Astrocyte (in vitro differentiated cells and primary cell): ENCODE measurements at regions not wholly inside any gene's neighbourhood (a gene's known extent, or its start where the extent isn't known, plus 50 kb on each side); places are given as distances from the start of the nearest gene placed in this dataset.

Source experiments
- DNase-seq: peaks from one replicate; pipeline ENCODE4 v3.0.0-alpha.2; 2010; ENCODE audit warnings: low read depth
- FAIRE-seq: peaks from 2 replicates; lab custom pipeline; 2011; peaks lifted over from hg19 to GRCh38; lab: Jason Lieb, UNC
- H2AFZ ChIP-seq: 2 replicates; pipeline ENCODE4 v1.6.0; 2012; ENCODE audit warnings: low read depth, low read length, inconsistent platforms
- H3K27ac ChIP-seq: 2 replicates; pipeline ENCODE4 v1.5.1; 2011; ENCODE audit warnings: low read depth, low read length, inconsistent platforms
- H3K27me3 ChIP-seq: 2 replicates; pipeline ENCODE4 v1.6.0; 2011; ENCODE audit warnings: low read length, inconsistent platforms; ENCODE audit not compliant: insufficient read depth
- H3K36me3 ChIP-seq: 2 replicates; pipeline ENCODE4 v1.5.1; 2011; ENCODE audit warnings: low read length, inconsistent platforms; ENCODE audit not compliant: insufficient read depth
- H3K4me1 ChIP-seq: 2 replicates; pipeline ENCODE4 v1.5.1; 2011; ENCODE audit warnings: low read length, inconsistent platforms; ENCODE audit not compliant: insufficient read depth
- H3K4me2 ChIP-seq: 2 replicates; pipeline ENCODE4 v1.6.0; 2012; ENCODE audit warnings: low read length, inconsistent platforms
- H3K4me3 ChIP-seq: 2 replicates; pipeline ENCODE4 v1.5.1; 2011; ENCODE audit warnings: low read depth, mild to moderate bottlenecking, low read length, inconsistent platforms; ENCODE audit not compliant: insufficient read depth
- H3K79me2 ChIP-seq: 2 replicates; pipeline ENCODE4 v1.6.0; 2012; ENCODE audit warnings: mild to moderate bottlenecking, low read length, inconsistent platforms; ENCODE audit not compliant: insufficient read depth
- H3K9ac ChIP-seq: 2 replicates; pipeline ENCODE4 v1.6.0; 2012; ENCODE audit warnings: mild to moderate bottlenecking, low read length, inconsistent platforms
- H3K9me3 ChIP-seq: 2 replicates; pipeline ENCODE4 v1.5.1; 2012; ENCODE audit warnings: low read depth, mild to moderate bottlenecking, low read length, inconsistent platforms; ENCODE audit not compliant: insufficient read depth
- H4K20me1 ChIP-seq: 2 replicates; pipeline ENCODE4 v1.6.0; 2012; ENCODE audit warnings: low read length, inconsistent platforms; ENCODE audit not compliant: insufficient read depth
- H3K27ac Mint-ChIP-seq: one replicate; pipeline ENCODE4 v1.8.0; 2021; ENCODE audit warnings: mild to moderate bottlenecking, mixed read lengths; ENCODE audit not compliant: unreplicated experiment
- H3K27me3 Mint-ChIP-seq: one replicate; pipeline ENCODE4 v1.8.0; 2021; ENCODE audit warnings: low read depth, mixed read lengths; ENCODE audit not compliant: unreplicated experiment
- H3K36me3 Mint-ChIP-seq: one replicate; pipeline ENCODE4 v1.8.0; 2021; ENCODE audit warnings: low read depth, mixed read lengths; ENCODE audit not compliant: unreplicated experiment
- H3K4me1 Mint-ChIP-seq: one replicate; pipeline ENCODE4 v1.8.0; 2021; ENCODE audit warnings: low read depth, mixed read lengths; ENCODE audit not compliant: unreplicated experiment
- H3K4me3 Mint-ChIP-seq: one replicate; pipeline ENCODE4 v1.8.0; 2021; ENCODE audit warnings: mild to moderate bottlenecking, moderate library complexity, mixed read lengths; ENCODE audit not compliant: unreplicated experiment
- H3K9me3 Mint-ChIP-seq: one replicate; pipeline ENCODE4 v1.8.0; 2021; ENCODE audit warnings: mild to moderate bottlenecking, mixed read lengths; ENCODE audit not compliant: unreplicated experiment
- CTCF ChIP-seq: IDR thresholded peaks from 2 replicates; pipeline ENCODE4 v1.5.1; 2011; ENCODE audit warnings: low read depth, mild to moderate bottlenecking, inconsistent platforms, low read length, moderate library complexity; ENCODE audit not compliant: insufficient read depth
- EZH2 ChIP-seq: IDR thresholded peaks from 2 replicates; pipeline ENCODE4 v1.6.1; 2012; ENCODE audit warnings: mild to moderate bottlenecking, low read length, inconsistent platforms; ENCODE audit not compliant: insufficient read depth

GRCh38 chr12:34295366-34296142 lies 273.3 kb downstream of the ALG10 start:
- H3K4me3 Mint-ChIP-seq: no peak overlapping the region
- DNase-seq: no peak
- peaks cover 32% of the 10 kb centered on the region for H3K9me3 Mint-ChIP-seq
- H3K4me1 Mint-ChIP-seq: no peaks in the 10 kb centered on the region
- Histone ChIP-seq H3K27ac (no peak overlapping the region), H3K4me3 (no peak overlapping the region), H3K9ac (no peak overlapping the region), H3K4me2 (no peak overlapping the region), H3K27me3 (no peaks in the 10 kb centered on the region), H3K36me3 (no peaks in the 10 kb centered on the region), H4K20me1 (no peaks in the 10 kb centered on the region), H3K9me3 (peaks cover 23% of the 10 kb centered on the region), H3K79me2 (no peaks in the 10 kb centered on the region), H3K4me1 (no peaks in the 10 kb centered on the region), H2AFZ (no peak overlapping the region)
- no peak for FAIRE-seq
- no peak for TF ChIP-seq EZH2
- TF ChIP-seq CTCF: no peak
- no peak overlapping the region for H3K27ac Mint-ChIP-seq
- H3K36me3 Mint-ChIP-seq: no peaks in the 10 kb centered on the region
- no peaks in the 10 kb centered on the region for H3K27me3 Mint-ChIP-seq

- H3K4me2 ChIP-seq: no peak overlapping the region
- no peak overlapping the region for H3K27ac Mint-ChIP-seq
- peaks cover 23% of the 10 kb centered on the region for H3K9me3 ChIP-seq
- TF ChIP-seq EZH2 (no peak), CTCF (no peak)
- no peak for FAIRE-seq
- no peaks in the 10 kb centered on the region for H3K27me3 Mint-ChIP-seq
- H3K4me1 Mint-ChIP-seq: no peaks in the 10 kb centered on the region
- no peaks in the 10 kb centered on the region for H3K27me3 ChIP-seq
- H3K79me2 ChIP-seq: no peaks in the 10 kb centered on the region
- H3K36me3 ChIP-seq: no peaks in the 10 kb centered on the region
- H3K4me3 Mint-ChIP-seq: no peak overlapping the region
- H3K4me3 ChIP-seq: no peak overlapping the region
- H3K4me1 ChIP-seq: no peaks in the 10 kb centered on the region
- H2AFZ ChIP-seq: no peak overlapping the region
- DNase-seq: no peak
- peaks cover 37% of the 10 kb centered on the region for H3K9me3 Mint-ChIP-seq
- no peak overlapping the region for H3K27ac ChIP-seq
- H4K20me1 ChIP-seq: no peaks in the 10 kb centered on the region
- H3K9ac ChIP-seq: no peak overlapping the region
- H3K36me3 Mint-ChIP-seq: no peaks in the 10 kb centered on the region
Measured at GRCh38 chr12:34296143-34297041, 274.1 kb downstream of the ALG10 start.
